ENCODE measurements at regions not wholly inside any gene's neighbourhood (a gene's known extent, or its start where the extent isn't known, plus 50 kb on each side); places are given as distances from the start of the nearest gene placed in this dataset.

DNA sequence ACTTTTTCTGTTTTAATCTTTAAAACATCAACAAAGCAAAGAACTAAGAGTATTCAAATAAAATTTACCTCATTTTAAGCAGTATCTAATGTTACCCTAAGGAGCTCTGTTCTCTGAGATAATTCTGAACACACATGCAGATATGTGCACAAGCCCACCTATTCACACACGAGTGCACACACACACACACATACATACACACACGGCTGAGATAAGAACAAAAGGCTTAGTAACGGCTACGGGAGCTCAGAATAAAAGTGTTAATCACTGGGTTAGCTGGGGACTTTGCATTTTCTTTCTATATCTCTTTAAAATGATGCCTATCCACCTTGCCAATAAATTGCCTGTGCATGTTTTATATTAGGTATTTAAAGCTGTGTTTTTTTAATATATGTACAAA lies 1096.3 kb downstream of the GALC start:
- TF ChIP-seq CTCF (IDR thresholded peaks at IDR 0.05) = no peak

DNA sequence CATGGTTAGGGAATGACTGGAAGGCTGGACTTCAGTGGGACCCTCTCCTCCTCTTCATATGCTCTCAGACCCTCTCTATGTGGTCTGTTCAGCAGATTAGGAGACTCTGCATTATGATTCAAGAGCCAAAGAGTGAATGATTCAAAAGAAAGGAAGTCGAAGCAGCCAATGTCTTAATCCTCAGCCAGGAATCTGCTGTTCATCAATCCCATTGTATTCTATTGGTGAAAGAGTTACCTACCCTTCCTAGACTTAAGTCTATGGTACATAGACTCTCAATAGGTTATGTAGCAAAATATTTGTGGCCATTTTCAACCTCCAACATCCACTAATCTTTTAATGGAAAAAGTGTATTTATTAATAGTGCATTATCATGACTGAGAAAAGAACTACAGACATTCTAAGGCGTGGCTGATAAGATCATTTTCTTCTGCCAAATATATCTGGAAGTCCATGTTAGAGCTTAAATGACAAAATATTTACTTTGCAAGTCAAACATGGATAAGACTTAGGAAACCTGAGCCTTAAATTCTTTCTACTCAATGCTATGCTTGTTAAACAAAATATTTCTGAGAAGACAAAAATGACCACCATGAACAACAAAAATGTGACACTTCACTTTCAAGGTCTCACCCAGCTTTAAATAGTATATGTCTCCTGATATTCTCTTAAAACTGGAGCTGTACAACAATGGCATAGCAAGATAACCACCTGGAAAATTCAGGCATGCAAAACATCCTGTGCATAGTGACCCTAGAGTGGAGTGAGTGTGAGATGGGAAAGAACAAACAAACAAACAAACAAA lies 1100.6 kb downstream of the GALC start:
- TF ChIP-seq CTCF (IDR thresholded peaks at IDR 0.05) = no peak

DNA sequence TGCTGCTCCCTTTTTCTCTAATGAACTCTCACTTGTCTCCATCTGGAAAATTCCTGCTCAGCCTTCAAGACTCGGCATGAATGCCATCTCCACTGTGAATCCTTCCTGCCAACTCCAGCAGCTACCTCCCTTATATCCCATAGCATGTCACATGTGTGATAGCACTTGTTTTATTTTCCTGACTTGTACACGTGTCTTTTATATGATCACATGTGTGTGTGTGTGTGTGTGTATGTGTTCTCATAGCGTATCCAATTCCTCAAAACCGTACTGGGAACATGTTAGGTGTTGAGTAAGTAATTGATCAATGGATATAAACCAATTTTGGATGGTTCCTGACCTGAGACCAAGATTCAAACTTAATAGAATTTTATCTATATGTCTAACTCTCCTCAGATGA lies 1107.7 kb downstream of the GALC start:
- no peak for TF ChIP-seq CTCF (IDR thresholded peaks at IDR 0.05)

DNA sequence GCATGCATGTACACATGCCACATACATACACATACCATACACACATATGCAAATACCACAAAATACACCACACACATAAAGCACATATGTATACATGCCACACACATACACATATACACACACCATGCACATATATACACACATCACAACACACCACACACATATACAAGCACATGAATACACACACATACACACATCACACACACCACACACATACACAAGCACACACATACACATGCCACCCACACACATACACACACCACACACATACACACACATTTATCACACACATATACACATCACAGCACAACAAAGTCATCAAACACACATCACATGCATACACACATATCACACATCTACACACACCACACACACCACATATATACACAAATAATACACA lies 1108.5 kb downstream of the GALC start:
- no peak for TF ChIP-seq CTCF (IDR thresholded peaks at IDR 0.05)

DNA sequence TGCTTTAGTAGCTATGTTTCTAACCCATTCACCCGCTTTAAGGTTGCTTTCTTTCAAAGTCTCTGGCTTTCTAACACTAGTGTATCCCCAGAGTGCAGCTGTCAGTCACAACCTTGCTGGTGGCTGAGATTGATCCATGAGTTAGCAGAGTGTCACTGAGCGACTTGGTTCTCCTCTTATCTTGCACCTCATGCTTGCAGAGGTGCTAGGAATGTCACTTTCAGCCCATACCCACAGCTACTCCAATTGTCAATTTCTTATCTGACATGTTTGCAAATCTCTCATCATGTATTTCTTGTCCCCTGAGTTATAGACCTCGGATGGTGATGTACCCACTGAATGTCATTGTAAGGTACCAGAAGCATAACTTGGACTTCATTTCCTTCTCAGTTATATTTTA lies 1110.2 kb downstream of the GALC start:
- TF ChIP-seq CTCF (IDR thresholded peaks at IDR 0.05) = no peak

DNA sequence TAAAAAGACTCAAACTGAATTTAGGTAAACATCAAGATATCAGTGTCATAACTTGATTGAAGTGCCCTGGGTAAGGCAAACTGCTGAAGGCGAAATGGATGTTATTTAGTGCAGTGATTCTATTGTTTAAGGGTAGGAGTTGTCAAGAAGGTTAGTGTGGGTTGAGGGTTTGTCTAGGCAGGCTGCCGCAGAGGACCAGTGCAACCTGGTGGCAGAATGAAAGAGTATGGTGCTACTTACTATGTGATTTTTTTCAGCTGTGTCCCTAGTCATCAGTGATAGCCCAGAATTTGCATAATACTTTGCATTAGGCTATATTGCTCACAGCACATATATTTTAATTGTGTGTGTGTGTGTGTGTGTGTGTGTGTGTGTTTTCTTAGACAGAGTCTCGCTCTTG lies 1127.0 kb downstream of the GALC start:
- no peak for TF ChIP-seq CTCF (IDR thresholded peaks at IDR 0.05)

DNA sequence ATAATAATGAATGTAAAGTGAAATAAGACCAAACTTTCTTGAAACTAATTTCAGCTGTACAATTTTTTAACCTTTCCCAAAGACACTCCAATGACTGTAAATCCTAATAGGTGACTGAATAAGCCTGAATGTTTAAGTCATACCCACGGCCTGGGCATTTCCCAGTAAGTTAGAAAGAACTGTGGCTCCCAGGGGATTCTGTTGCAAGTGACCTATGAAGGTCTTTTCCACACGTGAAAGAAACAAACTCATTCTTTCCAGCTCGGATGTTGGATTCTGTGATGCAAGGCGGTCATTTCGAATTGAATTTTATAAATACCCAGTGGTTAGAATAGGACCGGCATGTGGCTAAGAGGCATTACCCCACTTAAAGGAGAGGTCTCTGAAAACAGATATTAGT lies 1134.4 kb downstream of the GALC start:
- no peak for TF ChIP-seq CTCF (IDR thresholded peaks at IDR 0.05)

DNA sequence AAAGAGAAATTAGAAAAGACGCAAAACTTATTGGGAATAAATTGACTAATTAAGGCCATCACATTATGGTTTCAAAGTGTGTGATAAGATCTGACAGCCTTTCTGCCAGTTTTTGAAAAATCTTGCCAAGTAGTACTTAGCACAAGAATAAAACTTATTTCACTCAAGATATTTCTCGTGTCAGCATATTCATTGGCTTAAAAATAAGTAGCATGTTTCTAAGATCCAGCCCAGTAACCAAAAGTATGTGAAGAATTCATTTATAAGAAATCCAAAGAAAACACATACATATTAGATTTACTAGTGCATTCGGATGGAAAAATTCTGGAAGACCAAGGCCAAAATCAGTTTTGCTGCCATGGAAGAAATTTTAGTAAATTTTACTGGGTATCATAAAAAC lies 1135.0 kb downstream of the GALC start:
- TF ChIP-seq CTCF (IDR thresholded peaks at IDR 0.05) = no peak

Measured in LNCAP (cell line).